Prostate gland (tissue), 2 donors: ENCODE measurements at regions not wholly inside any gene's neighbourhood (a gene's known extent, or its start where the extent isn't known, plus 50 kb on each side); places are given as distances from the start of the nearest gene placed in this dataset.

Experiments used
- DNase-seq: peaks from one replicate; pipeline ENCODE4 v3.0.0-alpha.2; 2019; ENCODE audit warnings: low spot score
- H3K27ac ChIP-seq, 2 donors: fragments of 200-600 bp; sonication (generic); 2 replicates each; pipeline ENCODE4 v1.5.1; 2017 to 2019
- H3K27me3 ChIP-seq: fragments of 200-600 bp; sonication (generic); replicated peaks from 2 replicates; pipeline ENCODE4 v1.5.1; 2019; ENCODE audit not compliant: insufficient read depth
- H3K36me3 ChIP-seq, 2 donors: fragments of 200-600 bp; sonication (generic); 1 replicate in 1 of 2; 2 replicates in 1 of 2; pipeline versions ENCODE4 v1.5.1 to v1.8.1; 2017 to 2019
- H3K4me1 ChIP-seq: fragments of 200-600 bp; sonication (generic); replicated peaks from 2 replicates; pipeline ENCODE4 v1.5.1; 2019
- H3K4me3 ChIP-seq, 2 donors: fragments of 200-600 bp; sonication (generic); 2 replicates each; pipeline ENCODE4 v1.5.1; 2017 to 2019
- H3K9me3 ChIP-seq: fragments of 200-600 bp; sonication (generic); 2 replicates; pipeline ENCODE4 v1.5.1; 2017
- POLR2A ChIP-seq: fragments of 450-650 bp; IDR thresholded peaks from one replicate; pipeline ENCODE4 v1.6.1; 2016; ENCODE audit warnings: antibody characterized with exemption, mild to moderate bottlenecking
- POLR2AphosphoS5 ChIP-seq: sonication (generic); formaldehyde crosslinking; IDR thresholded peaks from one replicate; pipeline ENCODE4 v1.6.1; 2017; ENCODE audit warnings: antibody characterized with exemption
- WGBS: methylation state at CpG from one replicate; pipeline ENCODE4 v1.1.5; 2018; 5-methylcytosine and 5-hydroxymethylcytosine counted together
- intact Hi-C: fragments of 100-400 bp; cut with DNase I; formaldehyde crosslinking; loops from one replicate; pipeline ENCODE4 v1.14.2; 2022
- TF ChIP-seq, protein P1 (sequence below), 4 experiments: fragments of 200-600 bp in 2 of 4; fragments of 450-650 bp in 2 of 4; sonication (generic) in 2 of 4; IDR thresholded peaks; 1 replicate in 3 of 4; 2 replicates in 1 of 4; pipeline ENCODE4 v1.5.1; 2016 to 2019; ENCODE audit warnings: antibody characterized with exemption in 4 of 4, mild to moderate bottlenecking in 2 of 4, moderate library complexity in 2 of 4

DNA sequence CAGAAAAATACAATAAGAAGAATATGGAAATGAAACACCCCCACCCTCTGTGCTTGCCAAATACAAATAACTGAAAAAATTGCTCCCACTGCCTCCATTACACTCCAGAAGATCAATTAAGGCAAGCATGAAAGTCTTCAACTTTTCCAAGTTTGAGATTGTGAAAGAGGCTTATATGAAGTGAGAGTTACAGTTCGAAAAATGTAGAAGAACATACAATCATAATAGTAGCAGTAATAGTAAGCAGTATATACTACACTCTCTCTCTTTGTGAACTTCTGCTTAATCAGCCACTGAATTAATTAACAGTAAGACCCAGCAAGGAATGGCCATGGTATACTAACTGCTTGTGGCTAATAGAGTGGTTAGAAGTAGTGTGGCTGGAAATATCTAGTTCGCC lies 923.2 kb downstream of the RPA4 start:
- no peaks in the 10 kb centered on the region for H3K36me3 ChIP-seq
- TF ChIP-seq, protein P1, sequence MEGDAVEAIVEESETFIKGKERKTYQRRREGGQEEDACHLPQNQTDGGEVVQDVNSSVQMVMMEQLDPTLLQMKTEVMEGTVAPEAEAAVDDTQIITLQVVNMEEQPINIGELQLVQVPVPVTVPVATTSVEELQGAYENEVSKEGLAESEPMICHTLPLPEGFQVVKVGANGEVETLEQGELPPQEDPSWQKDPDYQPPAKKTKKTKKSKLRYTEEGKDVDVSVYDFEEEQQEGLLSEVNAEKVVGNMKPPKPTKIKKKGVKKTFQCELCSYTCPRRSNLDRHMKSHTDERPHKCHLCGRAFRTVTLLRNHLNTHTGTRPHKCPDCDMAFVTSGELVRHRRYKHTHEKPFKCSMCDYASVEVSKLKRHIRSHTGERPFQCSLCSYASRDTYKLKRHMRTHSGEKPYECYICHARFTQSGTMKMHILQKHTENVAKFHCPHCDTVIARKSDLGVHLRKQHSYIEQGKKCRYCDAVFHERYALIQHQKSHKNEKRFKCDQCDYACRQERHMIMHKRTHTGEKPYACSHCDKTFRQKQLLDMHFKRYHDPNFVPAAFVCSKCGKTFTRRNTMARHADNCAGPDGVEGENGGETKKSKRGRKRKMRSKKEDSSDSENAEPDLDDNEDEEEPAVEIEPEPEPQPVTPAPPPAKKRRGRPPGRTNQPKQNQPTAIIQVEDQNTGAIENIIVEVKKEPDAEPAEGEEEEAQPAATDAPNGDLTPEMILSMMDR (IDR thresholded peaks at IDR 0.05): no peak
- TF ChIP-seq POLR2AphosphoS5: no peak
- TF ChIP-seq POLR2A: no peak
- 100% methylated on average over 2 of the region's 2 CpGs for WGBS

DNA sequence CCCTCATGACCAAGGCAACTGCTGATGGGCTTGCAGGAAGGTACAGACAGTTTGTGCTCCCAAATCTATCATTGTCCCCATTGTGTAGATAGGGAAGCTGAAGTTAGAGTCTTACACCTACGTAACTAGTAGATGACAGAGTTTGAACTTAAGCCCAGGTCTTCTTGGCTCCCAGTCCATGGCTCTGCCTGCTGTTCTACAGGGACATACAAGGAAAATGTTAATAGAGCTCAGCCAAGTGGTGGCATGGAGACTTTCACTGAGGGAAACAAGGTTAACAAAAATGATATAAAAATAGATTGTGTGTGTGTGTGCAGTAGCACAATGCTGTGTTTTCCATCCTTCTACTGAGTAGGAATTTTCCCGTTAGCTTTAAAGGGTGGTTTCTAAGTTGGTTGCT lies 936.5 kb downstream of the RPA4 start:
- Histone ChIP-seq H3K4me3 (no peak overlapping the region), H3K36me3 (no peaks in the 10 kb centered on the region), H3K27ac (no peak overlapping the region), H3K9me3 (no peaks in the 10 kb centered on the region), H3K4me1 (no peaks in the 10 kb centered on the region), H3K27me3 (no peaks in the 10 kb centered on the region)
- 85% methylated on average over 2 of the region's 2 CpGs for WGBS
- intact Hi-C loops: no loop called here
- TF ChIP-seq, protein P1 (IDR thresholded peaks at IDR 0.05): no peak
- TF ChIP-seq POLR2AphosphoS5 (no peak), POLR2A (no peak)
- no peak for DNase-seq

More for the DNA sequence above, 923.2 kb downstream of the RPA4 start:
- Histone ChIP-seq H3K27me3 (no peaks in the 10 kb centered on the region), H3K4me1 (no peaks in the 10 kb centered on the region), H3K27ac (no peak overlapping the region), H3K4me3 (no peak overlapping the region), H3K9me3 (no peaks in the 10 kb centered on the region)
- intact Hi-C loops: no loop called here
- no peak for DNase-seq

GRCh38 chrX:97828471-97828870 lies 944.8 kb downstream of the RPA4 start:
- H3K27ac ChIP-seq: no peak overlapping the region
- TF ChIP-seq, protein P1 (IDR thresholded peaks at IDR 0.05): no peak
- TF ChIP-seq POLR2A (no peak), POLR2AphosphoS5 (no peak)
- no peaks in the 10 kb centered on the region for H3K4me1 ChIP-seq
- no peaks in the 10 kb centered on the region for H3K36me3 ChIP-seq
- H3K4me3 ChIP-seq: no peak overlapping the region
- DNase-seq: no peak
- no peaks in the 10 kb centered on the region for H3K9me3 ChIP-seq
- 0% methylated on average over 1 of the region's 1 CpG for WGBS
- intact Hi-C loops: no loop called here
- no peaks in the 10 kb centered on the region for H3K27me3 ChIP-seq

DNA sequence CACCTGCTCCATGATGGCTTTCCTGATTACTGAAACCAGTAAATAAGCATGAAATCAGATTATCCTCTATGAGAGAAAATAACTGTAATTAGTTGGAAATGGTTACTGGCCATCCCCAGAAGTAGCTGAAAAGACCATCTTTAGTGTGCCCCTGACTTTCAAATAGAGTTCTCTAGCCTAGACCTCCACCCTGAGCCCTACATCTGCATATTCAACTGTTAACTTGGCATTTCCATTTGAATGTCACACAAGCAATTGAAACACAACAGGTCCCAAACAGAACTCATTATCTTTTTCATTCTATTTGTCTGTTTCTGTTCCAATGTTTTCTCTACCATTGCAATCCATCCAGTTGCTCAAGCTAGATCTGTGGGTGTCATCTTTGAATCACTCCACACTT lies 952.3 kb downstream of the RPA4 start:
- no peak overlapping the region for H3K4me3 ChIP-seq
- no peak overlapping the region for H3K27ac ChIP-seq
- no peaks in the 10 kb centered on the region for H3K36me3 ChIP-seq
- DNase-seq: no peak
- H3K27me3 ChIP-seq: no peaks in the 10 kb centered on the region
- intact Hi-C loops: no loop called here
- TF ChIP-seq, protein P1 (IDR thresholded peaks at IDR 0.05): no peak
- H3K4me1 ChIP-seq: no peaks in the 10 kb centered on the region
- H3K9me3 ChIP-seq: no peaks in the 10 kb centered on the region

GRCh38 chrX:97841544-97842179 lies 958.0 kb downstream of the RPA4 start:
- DNase-seq: no peak
- Histone ChIP-seq H3K9me3 (no peaks in the 10 kb centered on the region), H3K27me3 (no peaks in the 10 kb centered on the region), H3K4me1 (no peaks in the 10 kb centered on the region), H3K4me3 (no peak overlapping the region), H3K27ac (no peak overlapping the region), H3K36me3 (no peaks in the 10 kb centered on the region)
- 97% methylated on average over 19 of the region's 39 CpGs for WGBS
- TF ChIP-seq, protein P1 (IDR thresholded peaks at IDR 0.05): no peak
- no peak for TF ChIP-seq POLR2A
- TF ChIP-seq POLR2AphosphoS5: no peak
- intact Hi-C loops: no loop called here
